Heart left ventricle (tissue), 16 donors: ENCODE measurements at regions not wholly inside any gene's neighbourhood (a gene's known extent, or its start where the extent isn't known, plus 50 kb on each side); places are given as distances from the start of the nearest gene placed in this dataset.
"Not testable (repeated sequence)": the region's sequence is repeated elsewhere in the genome, so short reads cannot be mapped to it uniquely, and the experiment has no call there.

Source experiments
- ATAC-seq, 4 donors: fragments of 200-7000 bp; cut with Tn5 transposase; one replicate each; pipeline ENCODE4 v1.9.1; 2020 to 2022; ENCODE audit warnings: moderate library complexity in 4 of 4, mild to moderate bottlenecking in 3 of 4, moderate number of reproducible peaks in 1 of 4
- DNase-seq, 5 donors: peaks; one replicate each; pipeline ENCODE4 v3.0.0-alpha.2; 2020
- H3K27ac ChIP-seq, 12 donors: fragments of 200-600 bp; sonication (generic) in 4 of 12; one replicate each; pipeline versions ENCODE4 v1.5.0 to v1.8.0; 2016 to 2022; ENCODE audit warnings: mild to moderate bottlenecking in 2 of 12
- H3K27me3 ChIP-seq, 9 donors: fragments of 200-600 bp; sonication (generic) in 2 of 9; one replicate each; pipeline versions ENCODE4 v1.5.1 to v1.8.0; 2016 to 2022; ENCODE audit warnings: mild to moderate bottlenecking in 3 of 9
- H3K36me3 ChIP-seq, 9 donors: fragments of 200-600 bp; sonication (generic) in 2 of 9; one replicate each; pipeline versions ENCODE4 v1.5.0 to v1.8.0; 2018 to 2022; ENCODE audit warnings: mild to moderate bottlenecking in 2 of 9
- H3K4me1 ChIP-seq, 12 donors: fragments of 200-600 bp; sonication (generic) in 4 of 12; one replicate each; pipeline versions ENCODE4 v1.5.0 to v1.8.0; 2016 to 2022; ENCODE audit warnings: mild to moderate bottlenecking in 3 of 12
- H3K4me3 ChIP-seq, 12 donors: fragments of 200-600 bp; sonication (generic) in 4 of 12; one replicate each; pipeline versions ENCODE4 v1.5.0 to v1.8.0; 2017 to 2022; ENCODE audit warnings: mild to moderate bottlenecking in 9 of 12, moderate library complexity in 4 of 12
- H3K9me3 ChIP-seq, 12 donors: fragments of 200-600 bp; sonication (generic) in 4 of 12; one replicate each; pipeline versions ENCODE4 v1.5.0 to v1.8.0; 2016 to 2022; ENCODE audit warnings: mild to moderate bottlenecking in 1 of 12
- POLR2A ChIP-seq, 2 donors: fragments of 450-650 bp; IDR thresholded peaks; one replicate each; pipeline ENCODE4 v1.6.1; 2017; ENCODE audit warnings: antibody characterized with exemption in 2 of 2, mild to moderate bottlenecking in 2 of 2, moderate library complexity in 2 of 2
- WGBS, 4 donors: extraction: QIAGEN DNeasy Blood & Tissue Kit in 2 of 4; methylation state at CpG; one replicate each; pipeline versions ENCODE4 v1.1.5 to v1.1.7; 2013 to 2018; 5-methylcytosine and 5-hydroxymethylcytosine counted together
- intact Hi-C, 10 donors: fragments of 100-400 bp; cut with DNase I; formaldehyde crosslinking; loops; one replicate each; pipeline versions ENCODE4 v1.11.1 to v1.14.2; 2022
- TF ChIP-seq, protein P1 (sequence below), 12 donors: fragments of 200-600 bp; sonication (generic) in 4 of 12; IDR thresholded peaks; one replicate each; pipeline versions ENCODE4 v1.5.0 to v1.8.0; 2018 to 2022; ENCODE audit warnings: antibody characterized with exemption in 12 of 12, mild to moderate bottlenecking in 5 of 12
- donor health status: ischemic (EF 13 %, LVEDD 7.1; RV severe dilation, severe dysfunction).
- donor health status: healthy with polysubstance abuse.
- donor health status: DM: no; HTN: yes; CAD: no.
- donor health status: DM: no; HTN: no; CAD: no.
- donor health status: ischemic (EF 25% LVEDD 6.9; RV normal size, moderate dysfunction).
- donor health status: ischemic (EF 25% LVEDD 5.7; RV mildly dilated, moderate dysfunction).
- donor health status: healthy.
- donor health status: DM: yes; HTN: yes; CAD: no.
- donor health status: ischemic (EF 35%, LVEDD 5.7; RV mildly dilated, moderate dysfunction).
- donor health status: nonischemic (EF 11% LVEDD 7.7; RV severe dilation, severe dysfunction).
- donor health status: DM: yes; HTN: yes; CAD: no.
- donor health status: PGD.
- donor health status: ischemic (EF 29% LVEDD 5.4; RV normal size, mild dysfunction).
- donor health status: nonischemic (EF 23%, LVEDD 6.1; RV moderate dilation, normal function).

DNA sequence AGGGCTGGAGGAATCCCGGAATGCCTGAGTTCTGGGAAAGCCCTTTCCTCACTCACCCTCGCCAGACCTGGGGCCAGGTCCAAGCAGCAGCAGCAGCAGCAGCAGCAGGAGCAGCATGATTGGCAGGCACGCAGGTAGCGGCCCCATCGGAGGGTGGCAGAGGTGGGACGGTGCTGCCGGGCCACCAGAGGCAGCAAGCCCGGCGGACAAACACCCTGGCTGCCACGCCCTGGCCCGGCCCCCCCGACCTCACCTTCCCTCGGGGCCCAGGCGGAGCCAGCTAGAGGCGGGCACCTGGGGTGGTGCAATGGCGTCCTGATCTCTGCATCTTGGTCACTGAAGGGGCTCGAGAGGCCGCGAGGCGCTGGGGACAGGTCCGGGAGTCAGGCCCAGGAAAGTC is 122.4 kb downstream of the LAT start:
- DNase-seq: no peak
- Histone ChIP-seq H3K27ac (no peak overlapping the region), H3K4me3 (no peak overlapping the region), H3K36me3 (peaks cover 0 to 29% (median 14%) of the 10 kb centered on the region in 9 donors), H3K4me1 (no peaks in the 10 kb centered on the region), H3K27me3 (no peaks in the 10 kb centered on the region), H3K9me3 (no peaks in the 10 kb centered on the region)
- intact Hi-C loops: no loop called here
- ATAC-seq: peak in 1 of 4 donors; percentile 15
- WGBS, 4 donors: 43 to 64% (median 55%) methylated on average over 7 to 21 of the region's 21 CpGs
- no peak for TF ChIP-seq POLR2A (IDR thresholded peaks at IDR 0.05)
- TF ChIP-seq, protein P1, sequence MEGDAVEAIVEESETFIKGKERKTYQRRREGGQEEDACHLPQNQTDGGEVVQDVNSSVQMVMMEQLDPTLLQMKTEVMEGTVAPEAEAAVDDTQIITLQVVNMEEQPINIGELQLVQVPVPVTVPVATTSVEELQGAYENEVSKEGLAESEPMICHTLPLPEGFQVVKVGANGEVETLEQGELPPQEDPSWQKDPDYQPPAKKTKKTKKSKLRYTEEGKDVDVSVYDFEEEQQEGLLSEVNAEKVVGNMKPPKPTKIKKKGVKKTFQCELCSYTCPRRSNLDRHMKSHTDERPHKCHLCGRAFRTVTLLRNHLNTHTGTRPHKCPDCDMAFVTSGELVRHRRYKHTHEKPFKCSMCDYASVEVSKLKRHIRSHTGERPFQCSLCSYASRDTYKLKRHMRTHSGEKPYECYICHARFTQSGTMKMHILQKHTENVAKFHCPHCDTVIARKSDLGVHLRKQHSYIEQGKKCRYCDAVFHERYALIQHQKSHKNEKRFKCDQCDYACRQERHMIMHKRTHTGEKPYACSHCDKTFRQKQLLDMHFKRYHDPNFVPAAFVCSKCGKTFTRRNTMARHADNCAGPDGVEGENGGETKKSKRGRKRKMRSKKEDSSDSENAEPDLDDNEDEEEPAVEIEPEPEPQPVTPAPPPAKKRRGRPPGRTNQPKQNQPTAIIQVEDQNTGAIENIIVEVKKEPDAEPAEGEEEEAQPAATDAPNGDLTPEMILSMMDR (IDR thresholded peaks at IDR 0.05): no peak

DNA sequence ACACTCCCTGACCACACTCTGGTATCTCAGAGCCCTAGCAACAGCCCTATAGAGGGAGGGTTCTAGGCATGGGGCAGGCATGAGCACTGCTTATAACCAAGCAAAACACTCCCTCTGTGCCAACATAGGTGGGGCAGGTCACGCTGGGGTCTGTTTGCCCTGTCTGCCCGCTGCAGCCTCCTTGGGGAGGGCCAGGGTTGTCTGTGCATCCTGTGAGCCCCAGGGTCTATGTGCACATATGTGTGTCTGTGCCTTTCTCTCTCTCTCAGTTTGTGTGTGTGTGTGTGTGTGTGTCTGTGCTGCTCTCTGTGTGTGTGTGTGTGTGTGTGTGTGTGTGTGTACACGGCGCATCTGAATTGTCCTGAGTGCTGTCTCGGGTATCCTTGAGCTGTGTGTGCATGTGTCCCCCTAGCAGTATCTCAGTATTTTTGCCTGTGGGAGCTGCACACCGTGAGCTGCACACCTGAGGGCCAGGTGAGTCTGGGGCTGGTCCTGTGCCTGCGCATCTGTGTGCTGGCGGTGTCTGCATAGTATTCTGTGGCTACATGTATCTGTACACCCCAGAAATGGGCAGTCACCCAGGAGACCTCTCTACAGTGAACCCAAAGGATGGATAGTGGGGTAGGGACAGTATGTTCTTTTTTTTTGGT is 121.5 kb downstream of the LAT start:
- H3K27me3 ChIP-seq, H3K27ac ChIP-seq, intact Hi-C loops, H3K9me3 ChIP-seq, H3K4me3 ChIP-seq, H3K4me1 ChIP-seq, DNase-seq, ATAC-seq: not testable (repeated sequence)
- peaks cover 0 to 35% (median 14%) of the 10 kb centered on the region in 9 donors for H3K36me3 ChIP-seq
- 89 to 96% (median 92%) methylated on average over 5 to 8 of the region's 8 CpGs for WGBS, 4 donors

DNA sequence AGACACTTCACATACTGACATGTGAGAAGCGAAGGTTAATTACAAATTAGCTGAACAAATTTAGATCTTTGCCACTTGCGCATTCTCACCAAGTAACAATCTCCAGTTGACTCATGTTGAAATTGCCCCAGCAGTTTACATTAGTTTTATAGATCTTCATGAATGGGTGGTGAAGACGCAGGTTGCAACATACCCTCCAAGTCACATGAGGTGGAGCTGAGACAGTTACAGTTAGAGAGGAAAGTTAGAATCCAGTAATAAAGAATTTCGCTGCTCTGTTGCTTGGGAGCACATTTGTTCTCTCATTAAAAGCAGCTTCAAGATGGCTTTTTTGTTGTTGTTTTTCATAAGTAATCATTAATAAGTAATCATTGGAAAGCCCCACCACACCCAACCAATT is 119.7 kb downstream of the LAT start:
- H3K36me3 ChIP-seq: peaks cover 0 to 29% (median 14%) of the 10 kb centered on the region in 9 donors
- H3K27me3 ChIP-seq, H3K4me1 ChIP-seq, H3K4me3 ChIP-seq, DNase-seq, H3K27ac ChIP-seq, ATAC-seq, intact Hi-C loops, H3K9me3 ChIP-seq: not testable (repeated sequence)
- WGBS, 4 donors: 91 to 100% (median 97%) methylated on average over 1 to 2 of the region's 4 CpGs

DNA sequence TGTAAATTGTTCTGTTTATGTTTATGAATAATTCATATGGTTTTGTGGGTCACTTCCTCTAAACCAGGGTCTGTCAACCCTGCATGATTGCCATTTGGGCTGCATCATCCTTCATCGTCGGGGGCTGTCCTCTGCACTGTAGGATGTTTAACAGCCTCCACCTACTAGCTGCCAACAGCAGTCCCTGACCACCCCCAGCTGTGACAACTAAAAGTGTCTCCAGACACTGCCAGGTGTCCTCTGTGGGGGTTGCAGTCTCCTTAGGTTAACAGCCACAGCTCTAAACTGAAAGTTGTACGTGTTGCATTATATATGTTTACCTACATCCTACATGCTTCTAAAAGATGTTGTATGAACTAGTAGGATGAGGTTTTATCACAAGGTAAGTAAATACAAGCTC is 113.1 kb downstream of the LAT start:
- intact Hi-C loops, H3K4me3 ChIP-seq, ATAC-seq, H3K27me3 ChIP-seq, H3K27ac ChIP-seq, DNase-seq, H3K9me3 ChIP-seq: not testable (repeated sequence)
- H3K4me1 ChIP-seq: peaks cover 0 to 12% (median 0%) of the 10 kb centered on the region in 12 donors
- 70 to 89% (median 85%) methylated on average over 1 of the region's 3 CpGs for WGBS, 4 donors
- H3K36me3 ChIP-seq: peaks cover 0 to 29% (median 7%) of the 10 kb centered on the region in 9 donors

DNA sequence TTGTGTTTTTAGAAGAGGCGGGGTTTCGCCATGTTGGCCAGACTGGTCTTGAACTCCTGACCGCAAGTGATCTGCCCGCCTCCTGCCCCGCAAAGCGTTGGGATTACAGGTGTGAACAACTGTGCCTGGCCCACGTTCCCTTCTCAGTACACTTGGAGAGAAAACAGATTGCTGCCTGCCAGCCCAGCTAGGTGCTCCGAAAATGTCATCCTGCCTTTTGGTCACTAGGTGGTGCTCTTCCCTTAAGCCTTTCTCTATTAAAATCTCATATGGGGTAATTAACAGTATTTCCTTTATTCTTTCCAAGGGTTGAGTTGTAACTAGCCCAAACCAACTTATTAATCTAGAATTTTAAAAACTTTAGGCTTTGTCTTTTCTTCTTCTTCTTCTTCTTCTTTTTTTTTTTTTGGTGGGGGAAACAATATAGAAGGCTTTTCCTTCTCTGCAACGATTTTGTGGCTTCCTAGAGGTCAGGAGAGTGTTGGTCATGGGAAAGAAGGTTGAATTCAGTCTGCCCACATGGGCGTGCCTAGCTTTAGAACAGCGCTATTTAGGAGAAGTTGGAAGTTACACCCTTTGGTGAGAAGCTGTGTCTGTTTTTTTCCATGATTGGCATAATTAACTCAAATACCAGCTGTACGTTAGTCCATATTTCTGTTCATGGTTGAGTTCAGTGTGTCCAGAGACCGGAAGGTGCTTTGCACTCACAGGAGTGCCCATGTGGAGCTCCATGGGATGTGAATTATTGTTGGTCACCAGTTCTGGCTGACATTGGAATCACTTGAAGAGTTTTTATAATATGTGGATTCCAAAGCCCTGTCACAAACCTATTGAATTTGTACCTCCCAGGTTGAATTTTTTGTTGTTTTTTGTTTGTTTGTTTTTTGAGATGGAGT is 110.1 kb downstream of the LAT start:
- WGBS, 4 donors: 28 to 38% (median 36%) methylated on average over 6 to 11 of the region's 13 CpGs
- Histone ChIP-seq H3K36me3 (peaks cover 0 to 27% (median 0%) of the 10 kb centered on the region in 9 donors), H3K4me1 (peaks cover 0 to 12% (median 0%) of the 10 kb centered on the region in 12 donors), H3K27ac (peak overlapping the region in 1 of 12 donors; percentile 46)
- TF ChIP-seq, protein P1 (IDR thresholded peaks at IDR 0.05): peak; percentile 19 to 43 (median 34)
- DNase-seq, H3K27me3 ChIP-seq, intact Hi-C loops, H3K4me3 ChIP-seq, H3K9me3 ChIP-seq: not testable (repeated sequence)
- peak; percentile 63 to 89 (median 80) for ATAC-seq

DNA sequence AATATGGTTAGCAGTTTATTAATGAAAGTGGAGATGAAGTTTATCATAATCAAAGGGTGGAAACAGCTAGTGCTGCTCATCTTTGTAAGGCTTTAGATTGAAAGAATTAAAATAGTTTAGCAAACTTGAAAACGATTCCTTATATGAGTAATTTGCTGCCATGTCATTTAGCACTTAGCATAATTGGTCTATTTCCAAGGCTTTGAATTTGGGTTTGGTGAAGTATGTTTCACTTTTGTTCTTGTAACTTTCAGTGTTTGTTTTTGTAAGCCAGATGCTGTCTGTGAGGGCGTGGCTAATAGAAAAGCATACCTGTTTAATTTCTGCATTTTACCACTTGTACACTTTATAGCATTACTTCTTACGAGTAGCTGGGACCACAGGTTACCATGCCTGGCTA is 109.5 kb downstream of the LAT start:
- Histone ChIP-seq H3K27ac (peak overlapping the region in 1 of 12 donors; percentile 46), H3K36me3 (peaks cover 0 to 24% (median 0%) of the 10 kb centered on the region in 9 donors), H3K4me1 (peaks cover 0 to 12% (median 0%) of the 10 kb centered on the region in 12 donors)
- H3K4me3 ChIP-seq, H3K9me3 ChIP-seq, DNase-seq, intact Hi-C loops, ATAC-seq, H3K27me3 ChIP-seq: not testable (repeated sequence)
- 50 to 60% (median 55%) methylated on average over 3 of the region's 3 CpGs for WGBS, 4 donors

DNA sequence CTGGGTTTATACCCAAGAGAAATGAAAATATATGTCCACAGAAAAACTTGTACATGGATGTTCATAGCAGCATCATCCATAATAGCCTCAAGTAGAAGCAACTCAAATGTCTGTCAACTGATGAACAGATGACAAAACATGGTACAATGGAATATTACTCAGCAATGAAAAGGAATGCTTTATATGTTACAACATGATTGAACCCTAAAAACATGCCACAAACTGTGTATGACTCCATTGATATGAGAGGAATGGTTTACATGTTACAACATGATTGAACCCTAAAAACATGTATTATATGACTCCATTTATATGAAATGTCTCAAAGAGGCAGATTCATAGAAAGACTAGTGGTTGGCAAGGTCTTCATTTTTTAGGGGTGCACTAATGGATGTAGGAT is 104.8 kb downstream of the LAT start:
- H3K27me3 ChIP-seq, H3K4me3 ChIP-seq, H3K27ac ChIP-seq, intact Hi-C loops, DNase-seq, H3K4me1 ChIP-seq, H3K9me3 ChIP-seq, ATAC-seq: not testable (repeated sequence)
- peaks cover 0 to 25% (median 8%) of the 10 kb centered on the region in 9 donors for H3K36me3 ChIP-seq

DNA sequence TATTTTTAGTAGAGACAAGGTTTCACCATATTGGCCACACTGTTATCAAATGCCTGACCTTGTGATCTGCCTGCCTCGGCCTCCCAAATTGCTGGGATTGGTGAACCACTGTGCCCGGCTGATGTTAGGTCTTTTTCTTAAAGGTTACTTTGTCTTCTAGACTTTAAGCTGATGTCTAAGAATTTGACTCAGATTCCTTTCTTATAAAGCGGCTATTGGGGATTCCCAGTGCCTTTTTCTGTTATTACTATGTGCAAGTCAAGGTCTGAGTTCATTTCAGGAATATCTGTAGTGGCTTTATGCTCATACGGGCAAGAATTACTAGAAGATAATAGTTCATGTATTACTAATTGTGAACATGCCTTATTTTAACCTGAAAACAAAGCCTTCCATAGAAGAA is 102.8 kb downstream of the LAT start:
- H3K4me3 ChIP-seq, intact Hi-C loops, ATAC-seq, H3K4me1 ChIP-seq, H3K27me3 ChIP-seq, H3K27ac ChIP-seq, DNase-seq, H3K9me3 ChIP-seq: not testable (repeated sequence)
- peaks cover 0 to 23% (median 8%) of the 10 kb centered on the region in 9 donors for H3K36me3 ChIP-seq
- WGBS, 4 donors: 80 to 91% (median 84%) methylated on average over 4 of the region's 4 CpGs
